ENCODE measurements at regions not wholly inside any gene's neighbourhood (a gene's known extent, or its start where the extent isn't known, plus 50 kb on each side); places are given as distances from the start of the nearest gene placed in this dataset.
"Not testable (repeated sequence)": the region's sequence is repeated elsewhere in the genome, so short reads cannot be mapped to it uniquely, and the experiment has no call there.

DNA sequence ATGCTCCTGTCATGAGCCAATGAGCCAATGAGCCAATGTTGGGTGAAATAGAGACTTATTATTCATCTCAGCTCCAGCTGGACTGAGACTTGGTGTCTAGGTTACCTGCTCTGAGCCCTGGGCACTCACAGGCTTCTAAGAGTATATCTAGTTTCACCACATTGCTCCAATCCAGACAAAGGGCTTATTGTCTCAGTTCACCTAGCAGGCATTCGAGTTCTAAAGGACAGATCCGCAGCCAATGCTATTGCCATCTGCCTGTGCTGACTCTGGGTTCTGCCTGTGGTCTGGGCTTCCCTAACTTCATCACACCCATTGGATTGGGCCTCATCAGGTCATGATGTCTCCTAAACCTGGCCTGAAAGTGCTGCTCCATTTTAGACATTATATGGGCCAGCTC lies 66.1 kb upstream of the HS3ST4 start:
- TF ChIP-seq, protein P1, sequence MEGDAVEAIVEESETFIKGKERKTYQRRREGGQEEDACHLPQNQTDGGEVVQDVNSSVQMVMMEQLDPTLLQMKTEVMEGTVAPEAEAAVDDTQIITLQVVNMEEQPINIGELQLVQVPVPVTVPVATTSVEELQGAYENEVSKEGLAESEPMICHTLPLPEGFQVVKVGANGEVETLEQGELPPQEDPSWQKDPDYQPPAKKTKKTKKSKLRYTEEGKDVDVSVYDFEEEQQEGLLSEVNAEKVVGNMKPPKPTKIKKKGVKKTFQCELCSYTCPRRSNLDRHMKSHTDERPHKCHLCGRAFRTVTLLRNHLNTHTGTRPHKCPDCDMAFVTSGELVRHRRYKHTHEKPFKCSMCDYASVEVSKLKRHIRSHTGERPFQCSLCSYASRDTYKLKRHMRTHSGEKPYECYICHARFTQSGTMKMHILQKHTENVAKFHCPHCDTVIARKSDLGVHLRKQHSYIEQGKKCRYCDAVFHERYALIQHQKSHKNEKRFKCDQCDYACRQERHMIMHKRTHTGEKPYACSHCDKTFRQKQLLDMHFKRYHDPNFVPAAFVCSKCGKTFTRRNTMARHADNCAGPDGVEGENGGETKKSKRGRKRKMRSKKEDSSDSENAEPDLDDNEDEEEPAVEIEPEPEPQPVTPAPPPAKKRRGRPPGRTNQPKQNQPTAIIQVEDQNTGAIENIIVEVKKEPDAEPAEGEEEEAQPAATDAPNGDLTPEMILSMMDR (conservative IDR thresholded peaks at IDR 0.05; ENCODE audit: low read depth, low read length), result no peak
- no peak for DNase-seq (ENCODE audit: low read depth)
- no peak overlapping the region for H3K4me3 ChIP-seq (ENCODE audit: low read depth, low read length)

DNA sequence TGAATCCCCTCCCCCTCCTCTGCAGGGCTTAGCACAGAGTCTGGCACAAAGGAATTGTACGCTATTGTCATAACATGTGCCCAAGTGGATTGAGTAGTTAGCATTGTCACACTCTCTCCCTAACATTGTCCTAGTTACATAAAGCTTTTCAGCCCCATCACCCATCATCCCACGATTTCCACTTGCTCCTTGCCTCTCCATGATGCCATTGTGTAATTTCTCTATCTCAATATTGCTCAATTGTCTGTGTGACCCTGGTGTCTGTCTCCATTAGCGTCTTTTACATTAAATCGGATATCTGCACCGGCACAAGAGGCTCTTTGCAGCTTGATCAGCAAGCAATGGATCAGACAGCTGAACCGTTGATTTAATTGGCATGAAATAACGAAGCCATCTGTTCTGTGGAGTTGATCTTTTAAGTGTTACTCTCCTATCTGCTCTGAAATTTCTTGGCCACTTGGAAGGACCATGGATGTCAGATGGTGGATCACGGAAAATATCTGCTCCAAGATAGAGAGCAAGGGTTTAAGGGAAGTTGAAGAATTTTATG lies 77.0 kb upstream of the HS3ST4 start:
- TF ChIP-seq, protein P1 (conservative IDR thresholded peaks at IDR 0.05; ENCODE audit: low read depth, low read length), result no peak
- no peak for DNase-seq (ENCODE audit: low read depth)
- no peak overlapping the region for H3K4me3 ChIP-seq (ENCODE audit: low read depth, low read length)

DNA sequence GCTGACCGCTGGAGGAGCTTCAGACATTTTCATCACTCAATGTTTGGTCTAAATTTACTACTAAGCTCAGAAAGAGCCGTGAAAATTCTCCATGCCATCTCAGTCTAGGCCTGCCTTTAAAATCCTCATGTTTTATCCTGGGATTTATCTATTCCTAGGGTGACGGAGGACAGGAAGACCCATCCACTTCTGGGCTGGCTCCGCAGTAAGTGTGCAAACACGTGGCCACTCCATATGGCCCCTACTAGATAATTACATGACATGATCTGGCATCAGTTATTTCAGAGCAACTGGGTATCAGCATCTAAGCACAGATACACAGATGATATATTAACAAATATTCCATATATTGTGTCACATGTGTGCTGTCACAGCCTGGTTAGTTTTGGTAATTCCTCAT lies 77.8 kb upstream of the HS3ST4 start:
- H3K4me3 ChIP-seq (ENCODE audit: low read depth, low read length), result no peak overlapping the region
- TF ChIP-seq, protein P1 (conservative IDR thresholded peaks at IDR 0.05; ENCODE audit: low read depth, low read length), result no peak
- no peak for DNase-seq (ENCODE audit: low read depth)

DNA sequence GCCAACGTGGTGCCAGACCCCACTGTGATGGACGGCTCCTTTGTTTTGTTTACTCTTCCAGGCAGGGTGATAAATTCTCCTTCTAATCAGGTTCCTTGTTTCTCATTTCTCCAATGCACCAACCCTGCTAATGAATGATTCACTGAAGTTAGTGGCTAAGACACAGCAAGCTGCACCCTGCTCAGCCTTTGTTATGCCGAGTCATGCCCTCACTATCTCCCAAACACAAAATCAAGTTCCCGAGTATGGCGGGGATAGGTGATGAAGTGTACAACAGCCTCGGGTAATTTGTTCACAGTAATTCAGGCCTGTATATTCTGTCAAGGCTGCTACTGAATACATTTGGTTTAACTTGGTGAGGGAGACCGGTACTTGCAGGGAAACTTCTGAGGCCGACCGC lies 83.8 kb upstream of the HS3ST4 start:
- no peak for DNase-seq (ENCODE audit: low read depth)
- TF ChIP-seq, protein P1 (conservative IDR thresholded peaks at IDR 0.05; ENCODE audit: low read depth, low read length), result no peak
- no peak overlapping the region for H3K4me3 ChIP-seq (ENCODE audit: low read depth, low read length)

DNA sequence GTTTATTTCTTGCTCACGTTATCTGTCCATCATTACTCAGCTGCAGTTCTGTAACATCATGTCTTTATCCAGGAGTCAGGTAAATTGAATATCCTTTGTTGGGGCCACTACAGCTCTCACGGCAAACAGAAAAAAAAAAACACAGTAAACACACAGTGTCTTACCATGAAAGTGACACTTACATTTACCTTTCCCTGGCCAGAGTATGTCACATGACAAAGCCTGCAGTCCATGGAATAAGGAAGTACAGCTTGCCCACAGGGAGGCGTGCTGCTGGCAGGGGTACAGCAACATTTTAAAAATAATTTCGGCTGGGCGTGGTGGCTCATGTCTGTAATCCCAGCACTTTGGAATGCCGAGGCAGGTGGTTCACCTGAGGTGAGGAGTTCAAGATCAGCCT lies 85.7 kb upstream of the HS3ST4 start:
- no peak for DNase-seq (ENCODE audit: low read depth)
- H3K4me3 ChIP-seq (ENCODE audit: low read depth, low read length), result no peak overlapping the region
- TF ChIP-seq, protein P1 (conservative IDR thresholded peaks at IDR 0.05; ENCODE audit: low read depth, low read length), result no peak

DNA sequence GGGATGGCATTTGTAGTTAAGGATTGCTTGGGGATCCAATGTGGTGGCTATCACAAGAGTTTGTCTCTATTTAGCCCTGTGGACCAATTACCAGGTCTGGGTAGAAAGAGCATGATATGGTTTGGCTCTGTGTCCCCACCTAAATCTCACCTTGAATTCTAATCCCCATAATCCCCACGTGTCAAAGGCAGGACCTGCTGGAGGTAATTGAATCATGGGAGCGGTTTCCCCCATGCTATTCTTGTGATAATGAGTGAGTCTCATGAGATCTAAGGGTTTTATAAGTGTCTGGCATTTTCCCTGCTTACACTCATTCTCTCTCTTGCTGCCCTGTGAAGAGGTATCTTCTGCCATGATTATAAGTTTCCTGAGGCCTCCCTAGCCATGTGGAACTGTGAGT lies 86.4 kb upstream of the HS3ST4 start:
- no peak for DNase-seq (ENCODE audit: low read depth)
- TF ChIP-seq, protein P1 (conservative IDR thresholded peaks at IDR 0.05; ENCODE audit: low read depth, low read length), result no peak
- no peak overlapping the region for H3K4me3 ChIP-seq (ENCODE audit: low read depth, low read length)

DNA sequence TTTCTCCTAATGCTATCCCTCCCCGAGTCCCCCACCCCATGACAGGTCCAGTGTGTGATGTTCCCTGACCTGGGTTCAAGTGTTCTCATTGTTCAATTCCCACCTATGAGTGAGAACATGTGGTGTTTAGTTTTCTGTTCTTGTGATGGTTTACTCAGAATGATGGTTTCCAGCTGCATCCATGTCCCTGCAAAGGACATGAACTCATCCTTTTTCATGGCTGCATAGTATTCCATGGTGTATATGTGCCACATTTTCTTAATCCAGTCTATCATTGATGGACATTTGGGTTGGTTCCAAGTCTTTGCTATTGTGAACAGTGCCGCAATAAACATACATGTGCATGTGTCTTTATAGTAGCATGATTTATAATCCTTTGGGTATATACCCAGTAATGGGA lies 90.5 kb upstream of the HS3ST4 start:
- not testable (repeated sequence) for H3K4me3 ChIP-seq (ENCODE audit: low read depth, low read length); DNase-seq (ENCODE audit: low read depth)

Measured in epithelial cell of proximal tubule (primary cell).